HG02852 (cell line): ENCODE measurements at regions not wholly inside any gene's neighbourhood (a gene's known extent, or its start where the extent isn't known, plus 50 kb on each side); places are given as distances from the start of the nearest gene placed in this dataset.

Experiments
- ATAC-seq: cut with Tn5 transposase; IDR thresholded peaks from one replicate; pipeline ENCODE4 v1.9.1; 2021; ENCODE audit warnings: mild to moderate bottlenecking, moderate library complexity; ENCODE audit not compliant: unreplicated experiment

DNA sequence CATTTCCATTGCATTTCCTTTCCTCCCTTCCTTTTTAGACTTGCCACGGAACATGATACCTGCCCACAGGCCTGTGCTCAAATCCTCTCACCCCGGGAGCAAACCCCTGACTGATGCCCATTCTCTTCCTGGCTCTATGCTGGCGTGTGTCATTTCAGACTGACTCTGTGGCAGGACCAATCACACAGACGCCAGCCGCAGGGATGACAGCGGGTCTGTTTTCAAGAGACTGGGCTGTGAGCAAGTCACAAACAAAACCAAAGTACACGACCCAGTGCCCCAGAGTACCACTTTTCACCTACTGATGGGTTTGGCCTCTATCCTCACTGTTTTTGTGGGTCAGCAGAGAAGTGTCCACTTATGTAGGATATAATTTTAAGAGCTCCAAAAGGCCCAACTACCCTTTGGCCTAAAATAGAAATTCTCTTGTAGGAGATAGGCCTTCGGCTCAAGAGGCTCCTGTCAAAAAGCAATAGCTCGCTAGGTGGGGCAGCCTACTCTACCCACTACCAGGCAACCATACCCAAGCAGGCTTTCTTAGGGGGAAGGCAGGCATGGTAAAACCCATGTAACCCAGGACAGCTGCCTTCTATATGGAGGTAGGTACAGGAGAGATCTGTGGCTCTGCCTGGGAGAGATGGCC, 215.7 kb downstream of the CDC5L start:
- no peak for ATAC-seq

DNA sequence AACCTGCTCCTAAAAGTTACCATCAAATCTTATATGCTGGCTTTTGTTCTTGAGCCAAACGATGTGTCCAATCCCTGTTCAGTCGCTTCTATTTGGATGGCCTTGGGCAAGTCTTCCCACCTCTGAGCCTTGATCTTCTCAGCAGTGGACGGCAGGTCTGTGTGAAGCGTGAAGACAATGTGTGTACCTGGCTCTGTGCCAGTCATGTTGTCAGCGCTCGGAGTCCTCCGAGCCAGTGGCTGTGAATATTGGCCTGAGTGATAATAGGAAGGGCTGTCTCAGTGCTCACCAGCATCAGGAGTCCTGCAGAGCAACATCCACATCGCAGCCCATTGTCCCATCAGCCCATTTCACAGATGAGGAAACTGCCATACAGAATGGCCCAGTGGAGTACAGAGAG, 219.0 kb downstream of the CDC5L start:
- ATAC-seq, result no peak

DNA sequence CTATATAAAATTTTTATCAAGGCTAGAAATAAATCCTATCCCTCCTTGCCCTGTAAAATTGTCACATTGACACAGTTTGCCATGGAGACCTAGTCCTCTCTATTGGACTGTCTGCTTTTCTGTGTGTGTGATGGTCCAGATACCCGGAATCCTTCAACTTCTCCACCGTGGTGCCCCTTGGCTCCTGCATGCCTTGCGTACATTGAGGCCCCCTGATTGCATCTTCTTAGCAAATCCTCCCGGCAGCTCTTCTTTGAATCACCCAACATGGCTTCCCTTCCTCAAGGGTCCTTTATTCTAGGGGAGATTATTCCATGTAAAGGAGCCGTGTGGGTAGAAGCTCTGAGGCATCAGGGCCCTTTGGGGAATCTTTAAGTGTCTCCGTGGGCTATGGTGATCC, 219.5 kb downstream of the CDC5L start:
- ATAC-seq, result no peak

DNA sequence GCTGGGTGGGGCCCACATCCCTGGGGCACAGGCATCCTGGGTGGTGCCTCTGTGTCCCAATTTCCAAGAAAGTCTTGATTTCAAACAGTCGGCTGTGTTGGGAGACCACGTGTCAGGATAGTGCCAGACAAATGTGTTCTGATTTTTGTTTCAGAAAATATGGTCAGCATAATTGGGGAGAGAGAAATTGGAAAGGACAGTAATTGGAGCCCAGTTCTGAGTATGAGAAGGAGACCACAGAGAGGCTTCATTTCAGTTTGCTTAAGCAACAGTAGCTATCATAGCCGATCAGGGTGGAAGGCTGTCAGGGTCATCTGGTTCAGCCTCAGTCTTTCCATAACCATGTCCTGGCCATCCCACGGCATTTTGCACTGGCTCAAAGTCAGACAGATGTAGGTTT, 220.7 kb downstream of the CDC5L start:
- no peak for ATAC-seq

DNA sequence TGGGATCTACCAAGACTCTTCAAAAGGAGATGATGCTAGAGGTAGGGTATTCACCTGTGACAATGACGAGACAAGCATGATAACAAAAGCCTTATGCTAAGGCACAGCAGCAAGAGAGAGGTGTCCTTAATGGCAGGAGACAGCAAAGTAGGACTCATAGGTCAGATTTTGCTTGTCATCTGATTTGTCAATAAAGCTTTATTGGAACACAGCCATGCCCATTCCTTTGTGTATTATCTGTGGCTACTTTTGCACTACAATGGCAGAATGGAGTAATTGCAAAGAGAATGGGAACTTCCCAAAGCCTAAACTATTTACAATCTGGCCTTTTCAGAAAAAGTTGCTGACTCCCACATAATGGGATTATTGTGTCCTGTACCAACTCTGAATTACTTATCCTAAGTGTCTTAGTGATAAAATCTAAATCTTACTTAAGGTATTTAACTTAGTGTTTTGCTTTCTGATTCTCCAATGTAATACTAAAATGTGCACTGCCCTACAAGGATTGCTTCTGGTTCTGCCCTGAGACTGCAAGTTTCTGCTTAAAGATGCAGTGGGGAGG, 221.6 kb downstream of the CDC5L start:
- no peak for ATAC-seq

DNA sequence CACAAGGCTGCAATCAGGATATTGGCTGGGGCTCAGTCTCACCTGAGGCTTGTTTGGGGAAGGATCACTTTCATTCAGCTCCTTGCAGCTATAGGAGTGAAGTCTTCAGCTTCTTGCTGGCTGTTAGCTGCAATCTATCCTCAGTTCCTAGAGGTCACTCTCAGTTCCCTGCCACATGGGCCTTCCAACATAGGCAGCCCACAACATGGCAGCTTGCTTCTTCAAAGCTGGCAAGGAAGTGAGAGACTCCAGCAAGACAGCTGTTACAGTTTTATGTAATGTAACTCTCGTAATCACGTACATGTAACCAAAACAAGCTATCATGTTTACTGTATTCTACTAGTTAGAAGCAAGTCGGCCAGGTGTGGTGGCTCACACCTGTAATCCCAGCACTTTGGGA, 226.9 kb downstream of the CDC5L start:
- no peak for ATAC-seq

DNA sequence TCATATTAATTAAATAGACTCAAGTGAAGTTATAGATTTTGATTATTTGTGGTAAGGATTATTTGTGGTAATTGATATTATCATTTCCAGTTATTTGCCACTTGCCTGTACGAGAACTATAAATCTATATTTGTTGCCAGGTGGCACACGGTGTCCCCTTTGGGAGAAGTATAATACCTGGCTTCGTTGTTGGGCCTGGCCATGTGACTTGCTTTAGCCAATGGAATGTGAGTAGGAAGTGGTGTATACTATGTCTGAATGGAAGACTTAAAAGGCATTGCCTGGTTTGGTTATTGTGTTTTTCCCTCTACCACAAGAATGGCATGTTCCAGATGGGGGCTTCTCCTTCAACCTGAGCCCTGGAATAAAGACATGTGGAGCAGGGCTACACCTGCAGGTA, 228.1 kb downstream of the CDC5L start:
- no peak for ATAC-seq

DNA sequence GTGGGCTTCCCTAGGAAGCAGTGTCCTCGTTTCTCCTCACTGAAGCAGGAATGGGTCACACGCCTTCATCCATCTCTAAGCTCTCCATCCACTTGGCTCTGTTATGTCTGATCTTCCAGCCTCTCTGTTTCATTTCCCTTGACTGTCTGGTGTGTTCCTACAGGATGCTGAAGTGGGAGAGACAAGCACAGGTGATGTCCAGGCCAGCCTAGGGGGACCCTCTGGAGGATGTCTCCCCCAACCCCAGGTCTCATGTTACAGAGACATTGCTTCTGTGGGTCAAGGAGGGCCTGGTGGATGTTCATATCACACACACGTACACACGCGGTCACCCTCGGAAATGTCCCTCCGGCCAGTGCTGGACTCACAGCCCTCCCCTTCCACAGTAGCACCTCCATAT, 229.9 kb downstream of the CDC5L start:
- ATAC-seq, result no peak

DNA sequence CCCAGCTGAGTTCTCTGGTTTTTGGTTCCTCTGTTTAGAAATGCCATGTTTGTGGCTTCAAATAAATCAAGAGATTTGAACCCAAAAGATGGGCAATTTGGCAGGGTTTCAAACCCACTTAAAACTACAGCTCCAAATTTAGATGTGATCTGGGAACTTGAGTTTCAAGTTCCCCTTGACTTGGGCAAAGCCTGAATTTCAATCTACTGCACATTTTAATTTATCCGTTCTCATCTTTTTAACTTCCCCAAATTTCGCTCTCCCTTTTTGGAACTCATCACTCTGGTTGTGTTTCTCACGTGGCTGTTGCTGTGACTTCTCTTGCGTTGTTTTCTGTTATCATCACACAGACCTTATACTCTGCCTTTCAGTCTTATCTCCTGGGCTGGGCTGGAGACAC, 230.9 kb downstream of the CDC5L start:
- ATAC-seq, result no peak

DNA sequence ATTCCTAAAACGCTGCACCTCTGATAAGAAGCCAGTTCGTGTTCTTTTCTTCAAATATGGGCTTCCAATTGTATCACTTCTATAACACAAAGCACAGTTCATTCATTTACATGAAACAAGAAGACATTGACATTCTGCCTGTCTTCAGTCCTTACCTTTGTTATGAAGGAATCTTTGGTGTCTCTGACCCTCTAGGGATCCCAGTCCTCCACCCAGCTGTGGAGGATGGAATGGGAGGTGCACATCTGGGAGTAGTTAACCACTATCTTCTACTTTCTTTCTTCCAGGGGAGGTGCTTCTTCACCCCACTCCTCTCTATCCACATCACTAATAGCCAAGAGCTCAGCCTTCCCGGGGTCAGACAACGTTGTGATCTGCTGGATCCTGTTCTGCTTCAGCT, 233.4 kb downstream of the CDC5L start:
- ATAC-seq, result no peak

DNA sequence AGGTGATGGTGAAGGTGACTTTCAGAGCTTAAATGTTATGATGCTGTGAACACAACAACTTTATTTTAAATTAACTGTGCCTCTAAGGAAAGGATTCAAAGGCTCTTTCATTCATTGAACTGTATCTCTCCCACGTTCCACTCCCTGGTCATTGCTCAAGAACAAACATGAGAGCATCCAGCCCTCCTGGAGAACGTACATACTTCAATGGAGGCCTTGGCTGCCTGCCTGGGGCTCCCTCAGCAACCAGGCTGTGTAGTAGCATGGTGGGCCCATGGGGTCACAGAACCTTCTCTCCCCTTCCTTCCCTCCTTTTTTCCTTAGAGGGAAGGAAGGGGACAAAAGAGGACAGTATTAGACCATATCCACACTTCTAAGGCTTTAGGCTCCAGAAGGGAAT, 234.3 kb downstream of the CDC5L start:
- ATAC-seq, result no peak

DNA sequence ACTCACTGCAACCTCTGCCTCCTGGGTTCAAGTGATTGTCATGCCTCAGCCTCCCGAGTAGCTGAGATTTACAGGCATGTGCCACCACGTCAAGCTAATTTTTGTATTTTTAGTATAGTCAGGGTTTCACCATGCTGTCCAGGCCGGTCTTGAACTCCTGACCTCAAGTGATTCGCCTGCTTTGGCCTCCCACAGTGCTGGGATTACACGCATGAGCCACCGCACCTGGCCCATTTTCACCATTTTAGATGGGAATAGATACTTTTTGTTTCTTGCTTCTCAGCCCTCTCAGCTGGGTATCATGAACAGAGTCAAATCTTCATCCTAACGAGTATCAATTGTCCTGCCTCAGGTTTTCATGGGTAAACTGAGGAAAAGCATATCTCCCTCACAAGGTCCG, 235.0 kb downstream of the CDC5L start:
- ATAC-seq, result no peak

DNA sequence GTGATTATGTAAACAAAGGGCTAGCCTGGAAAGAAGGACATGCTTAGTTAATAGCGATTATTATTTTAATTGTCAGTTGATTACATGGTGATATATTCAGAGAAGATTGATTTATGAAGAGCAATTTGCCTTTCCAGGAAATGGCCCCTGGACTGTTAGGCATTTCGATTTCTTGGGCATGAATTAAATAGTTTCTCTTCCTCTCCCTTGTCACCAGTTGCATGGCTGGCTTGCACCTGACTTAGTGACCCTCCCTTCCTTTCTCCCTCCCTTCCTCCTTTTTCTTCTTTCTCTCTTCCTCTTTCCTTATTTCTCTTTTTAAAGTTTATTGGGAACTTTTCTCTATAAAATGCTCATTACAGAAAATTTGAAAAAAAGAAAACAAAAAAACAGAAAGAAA, 235.4 kb downstream of the CDC5L start:
- no peak for ATAC-seq

DNA sequence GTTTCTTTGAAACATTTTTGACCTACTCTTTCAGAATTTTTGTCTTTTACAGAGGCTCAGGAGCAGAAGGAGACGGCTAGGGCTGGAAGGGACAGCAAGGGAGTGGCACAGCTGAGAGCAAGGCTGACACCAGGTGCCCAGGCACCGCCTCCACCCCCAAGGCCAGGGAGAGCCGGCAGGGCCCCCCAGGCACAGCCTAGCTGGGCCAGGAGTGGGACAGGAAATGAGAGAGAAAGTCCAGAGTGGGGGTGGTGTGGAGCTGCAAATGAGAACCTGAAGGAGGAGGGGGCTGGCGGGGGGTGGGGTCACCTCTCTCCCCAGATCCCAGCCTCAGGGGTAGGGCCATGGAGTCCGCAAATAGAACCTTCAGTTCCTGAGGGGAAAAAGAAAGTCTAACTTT, 236.7 kb downstream of the CDC5L start:
- ATAC-seq, result no peak

DNA sequence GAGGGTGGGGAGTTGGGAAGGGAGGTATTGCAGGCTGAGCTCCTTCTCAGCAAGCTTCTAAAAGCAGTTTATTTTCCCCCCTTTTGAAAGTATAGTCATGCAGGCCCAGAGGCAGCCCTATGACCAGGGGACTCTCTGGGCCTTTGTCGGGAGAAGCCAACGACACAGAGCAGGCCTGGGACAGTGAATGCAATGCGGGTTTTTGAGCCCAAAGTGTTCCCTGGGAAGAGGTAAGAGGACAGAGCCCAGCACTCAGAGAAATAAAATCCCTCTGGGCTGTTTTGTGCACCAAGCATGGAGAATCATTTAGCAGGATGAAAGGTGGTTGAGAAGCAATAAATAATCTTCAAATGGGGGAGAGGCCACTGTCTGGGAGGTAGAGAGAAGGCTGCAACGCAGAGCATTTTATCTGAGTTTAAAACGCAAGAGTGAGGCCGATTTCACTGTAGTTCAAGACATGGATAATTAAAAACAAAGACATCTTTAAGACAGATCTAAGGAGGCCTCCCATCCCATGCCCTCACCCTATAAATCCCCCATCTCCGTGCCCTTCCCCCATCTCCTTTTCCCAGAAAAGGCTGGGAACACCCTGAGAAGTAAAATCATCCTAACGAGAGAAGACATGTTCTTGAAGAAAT, 237.5 kb downstream of the CDC5L start:
- ATAC-seq, result no peak

DNA sequence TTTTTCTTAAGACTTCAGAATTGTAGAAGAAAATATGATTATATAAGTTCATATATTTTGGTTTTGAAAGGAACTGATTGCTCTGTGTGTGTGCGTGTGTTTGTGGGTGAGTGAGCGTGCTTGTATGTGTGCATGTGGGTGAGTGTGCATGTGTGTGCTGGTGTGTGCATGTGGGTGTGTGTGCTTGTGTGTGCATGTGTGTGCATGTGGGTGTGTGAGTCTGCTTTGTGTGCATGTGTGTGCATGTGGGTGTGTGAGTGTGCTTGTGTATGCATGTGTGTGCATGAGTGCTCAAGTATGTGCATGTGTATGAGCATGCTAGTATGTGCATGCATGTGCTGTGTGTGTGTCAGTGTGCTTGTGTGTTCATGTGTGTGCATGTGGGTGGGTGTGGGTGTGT, 238.5 kb downstream of the CDC5L start:
- no peak for ATAC-seq

DNA sequence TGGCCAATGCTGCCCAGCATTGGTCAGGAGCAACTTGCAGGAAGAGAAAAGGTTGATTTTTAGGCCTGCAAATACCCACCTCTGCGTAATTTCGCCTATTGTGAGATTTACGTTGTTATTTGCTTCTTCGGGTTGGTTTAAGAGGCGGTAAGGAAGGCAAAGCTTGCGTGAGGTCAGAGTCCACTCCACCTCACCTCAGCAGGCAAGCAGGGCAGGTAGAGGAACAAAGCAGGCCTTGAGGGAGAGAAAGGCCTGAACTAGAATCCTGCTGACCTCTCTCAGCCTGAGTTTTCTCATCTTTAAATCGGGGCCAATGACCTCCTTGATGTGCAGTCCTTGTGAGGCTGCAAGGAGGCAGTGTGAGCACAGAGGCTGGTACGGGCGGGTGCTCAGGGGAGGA, 239.1 kb downstream of the CDC5L start:
- ATAC-seq, result no peak

DNA sequence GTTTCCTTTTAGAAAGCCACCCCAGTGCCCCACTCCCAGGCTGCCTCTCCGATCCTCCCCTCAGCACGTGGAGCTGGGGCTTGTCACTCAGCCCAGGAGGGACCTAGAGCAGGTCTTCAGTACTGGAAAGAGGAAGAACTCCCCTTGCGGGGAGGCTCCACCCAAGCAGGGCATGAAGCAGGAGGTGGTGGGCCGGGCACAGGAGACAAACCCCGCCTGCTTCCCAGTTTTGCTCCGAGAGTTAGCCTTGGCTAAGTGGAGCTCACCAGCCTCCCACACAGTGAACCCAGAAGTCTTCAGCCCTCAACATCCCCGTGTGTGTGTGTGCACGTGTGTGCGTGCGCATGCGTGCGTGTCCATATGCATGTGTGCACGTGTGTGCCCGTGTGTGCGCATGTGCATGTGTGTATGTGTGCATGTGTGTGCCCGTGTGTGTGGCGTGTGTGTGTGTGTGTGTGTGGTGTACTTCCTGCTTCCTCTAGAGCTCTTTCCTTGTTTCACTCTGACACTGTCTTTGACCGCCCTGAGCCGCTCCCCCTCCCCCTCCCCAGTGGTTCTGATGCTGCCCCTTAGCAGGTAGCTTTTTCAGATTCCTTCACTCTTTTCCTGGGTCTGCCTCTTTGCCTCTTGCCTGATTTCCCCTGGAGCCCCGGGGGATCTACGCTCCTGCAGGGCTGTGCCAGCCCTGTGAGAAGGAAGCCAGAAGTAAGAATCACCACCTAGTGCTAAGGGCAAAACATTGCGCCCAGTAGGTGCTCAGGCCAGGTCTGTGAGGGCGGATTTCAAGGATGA, 239.8 kb downstream of the CDC5L start:
- no peak for ATAC-seq

DNA sequence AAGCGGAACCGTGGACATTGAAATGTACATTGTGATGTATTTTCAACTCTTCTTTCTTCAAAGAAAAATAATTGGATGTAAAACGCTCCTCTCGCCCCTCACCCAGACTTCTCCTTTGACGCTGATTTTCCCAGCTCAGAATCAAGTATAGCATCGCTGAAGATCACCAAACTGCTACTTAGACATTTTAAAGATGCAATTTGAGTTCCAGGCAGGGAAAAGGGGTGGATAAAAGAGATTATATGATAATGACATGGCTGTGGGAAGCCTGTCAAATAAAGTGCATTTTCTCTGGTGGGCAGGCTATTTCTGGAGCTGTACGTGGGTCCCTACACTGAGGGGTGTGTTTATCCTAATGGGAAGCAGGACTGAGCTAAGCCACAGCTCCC, 240.4 kb downstream of the CDC5L start:
- no peak for ATAC-seq

DNA sequence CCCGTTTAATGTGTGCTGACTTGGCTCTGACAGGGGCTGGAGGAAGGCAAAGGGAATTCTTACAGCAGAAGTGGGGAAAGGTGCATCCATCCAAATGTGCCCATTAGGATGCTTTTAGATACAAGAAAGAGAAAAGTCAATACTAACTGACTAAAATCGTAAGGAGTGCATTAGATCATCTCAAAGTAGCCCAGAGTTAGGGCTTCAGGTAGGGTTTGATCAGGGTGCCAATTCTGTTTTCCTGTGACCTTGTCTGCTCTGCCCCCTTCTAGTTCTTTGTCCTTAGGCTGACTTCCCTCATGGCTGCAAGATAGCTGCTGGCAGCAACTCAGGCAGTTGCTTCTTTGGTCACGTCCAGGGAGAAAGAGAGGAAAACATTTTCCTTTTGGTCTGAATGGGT, 240.8 kb downstream of the CDC5L start:
- no peak for ATAC-seq

DNA sequence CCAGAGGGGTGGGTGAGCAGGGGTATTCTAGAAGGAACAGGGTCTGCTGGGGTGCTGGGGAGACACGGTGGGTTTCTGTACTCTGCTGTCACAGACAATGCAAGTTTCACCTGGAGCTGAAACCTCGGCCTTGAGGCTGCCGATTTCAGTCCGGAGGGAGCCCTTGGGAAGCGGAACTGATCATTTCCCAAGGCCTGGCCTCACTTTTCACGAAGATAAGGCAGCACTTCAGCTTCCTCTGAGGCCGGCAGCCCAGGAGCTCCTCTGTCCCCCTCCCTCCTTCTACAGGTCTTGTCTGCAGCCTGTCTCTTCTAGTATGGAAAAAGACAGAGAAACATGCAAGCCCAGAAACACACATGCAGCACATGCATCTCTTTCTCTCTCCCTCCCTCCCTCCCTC, 242.1 kb downstream of the CDC5L start:
- no peak for ATAC-seq
